ENCODE measurements at regions not wholly inside any gene's neighbourhood (a gene's known extent, or its start where the extent isn't known, plus 50 kb on each side); places are given as distances from the start of the nearest gene placed in this dataset.

- H3K27me3 Mint-ChIP-seq (ENCODE audit: low read depth) = no peaks in the 10 kb centered on the region
- H3K9me3 Mint-ChIP-seq = no peaks in the 10 kb centered on the region
- H3K27ac Mint-ChIP-seq = no peak overlapping the region
- DNase-seq (ENCODE audit: low spot score) = no peak
- H3K4me1 Mint-ChIP-seq (ENCODE audit: low read depth) = no peaks in the 10 kb centered on the region
- H3K36me3 Mint-ChIP-seq (ENCODE audit: low read depth) = no peaks in the 10 kb centered on the region
- H3K4me3 Mint-ChIP-seq = no peak overlapping the region
These were observed 290.7 kb upstream of the FAM241A start for GRCh38 chr4:111854494-111855087.

GRCh38 chr4:111855308-111855707 lies 289.9 kb upstream of the FAM241A start:
- Mint-ChIP-seq H3K36me3 (ENCODE audit: low read depth) (no peaks in the 10 kb centered on the region), H3K4me3 (no peak overlapping the region), H3K27ac (no peak overlapping the region)

GRCh38 chr4:111864066-111864465 lies 281.2 kb upstream of the FAM241A start:
- H3K4me1 Mint-ChIP-seq (ENCODE audit: low read depth) = no peaks in the 10 kb centered on the region

More at GRCh38 chr4:111855308-111855707, 289.9 kb upstream of the FAM241A start:
- DNase-seq (ENCODE audit: low spot score) = no peak
- no peaks in the 10 kb centered on the region for H3K9me3 Mint-ChIP-seq
- H3K4me1 Mint-ChIP-seq (ENCODE audit: low read depth) = no peaks in the 10 kb centered on the region
- H3K27me3 Mint-ChIP-seq (ENCODE audit: low read depth) = no peaks in the 10 kb centered on the region

GRCh38 chr4:111869339-111869738 lies 275.9 kb upstream of the FAM241A start:
- no peak for DNase-seq (ENCODE audit: low spot score)
- Mint-ChIP-seq H3K4me1 (ENCODE audit: low read depth) (no peaks in the 10 kb centered on the region), H3K9me3 (no peaks in the 10 kb centered on the region), H3K36me3 (ENCODE audit: low read depth) (no peaks in the 10 kb centered on the region), H3K4me3 (no peak overlapping the region), H3K27me3 (ENCODE audit: low read depth) (no peaks in the 10 kb centered on the region), H3K27ac (no peak overlapping the region)

More at GRCh38 chr4:111864066-111864465, 281.2 kb upstream of the FAM241A start:
- no peak overlapping the region for H3K27ac Mint-ChIP-seq
- H3K4me3 Mint-ChIP-seq = no peak overlapping the region
- H3K27me3 Mint-ChIP-seq (ENCODE audit: low read depth) = no peaks in the 10 kb centered on the region
- H3K36me3 Mint-ChIP-seq (ENCODE audit: low read depth) = no peaks in the 10 kb centered on the region
- no peak for DNase-seq (ENCODE audit: low spot score)
- H3K9me3 Mint-ChIP-seq = no peaks in the 10 kb centered on the region

GRCh38 chr4:111871802-111872201 lies 273.5 kb upstream of the FAM241A start:
- Mint-ChIP-seq H3K27ac (no peak overlapping the region), H3K9me3 (no peaks in the 10 kb centered on the region), H3K27me3 (ENCODE audit: low read depth) (no peaks in the 10 kb centered on the region), H3K4me3 (no peak overlapping the region), H3K4me1 (ENCODE audit: low read depth) (no peaks in the 10 kb centered on the region), H3K36me3 (ENCODE audit: low read depth) (no peaks in the 10 kb centered on the region)
- no peak for DNase-seq (ENCODE audit: low spot score)

GRCh38 chr4:111873801-111874200 lies 271.5 kb upstream of the FAM241A start:
- no peak for DNase-seq (ENCODE audit: low spot score)
- H3K4me3 Mint-ChIP-seq = no peak overlapping the region
- no peaks in the 10 kb centered on the region for H3K27me3 Mint-ChIP-seq (ENCODE audit: low read depth)
- no peak overlapping the region for H3K27ac Mint-ChIP-seq
- H3K36me3 Mint-ChIP-seq (ENCODE audit: low read depth) = no peaks in the 10 kb centered on the region
- H3K4me1 Mint-ChIP-seq (ENCODE audit: low read depth) = no peaks in the 10 kb centered on the region
- no peaks in the 10 kb centered on the region for H3K9me3 Mint-ChIP-seq

- no peaks in the 10 kb centered on the region for H3K4me1 Mint-ChIP-seq (ENCODE audit: low read depth)
These were observed 265.7 kb upstream of the FAM241A start for GRCh38 chr4:111879539-111879938.

GRCh38 chr4:111880116-111880515 lies 265.1 kb upstream of the FAM241A start:
- H3K4me1 Mint-ChIP-seq (ENCODE audit: low read depth) = no peaks in the 10 kb centered on the region
- DNase-seq (ENCODE audit: low spot score) = no peak
- H3K27ac Mint-ChIP-seq = no peak overlapping the region
- H3K9me3 Mint-ChIP-seq = no peaks in the 10 kb centered on the region
- H3K36me3 Mint-ChIP-seq (ENCODE audit: low read depth) = no peaks in the 10 kb centered on the region
- no peak overlapping the region for H3K4me3 Mint-ChIP-seq
- no peaks in the 10 kb centered on the region for H3K27me3 Mint-ChIP-seq (ENCODE audit: low read depth)

More at GRCh38 chr4:111879539-111879938, 265.7 kb upstream of the FAM241A start:
- Mint-ChIP-seq H3K9me3 (no peaks in the 10 kb centered on the region), H3K27me3 (ENCODE audit: low read depth) (no peaks in the 10 kb centered on the region), H3K27ac (no peak overlapping the region), H3K4me3 (no peak overlapping the region), H3K36me3 (ENCODE audit: low read depth) (no peaks in the 10 kb centered on the region)
- no peak for DNase-seq (ENCODE audit: low spot score)

- H3K4me3 Mint-ChIP-seq = no peak overlapping the region
- no peaks in the 10 kb centered on the region for H3K36me3 Mint-ChIP-seq (ENCODE audit: low read depth)
- no peaks in the 10 kb centered on the region for H3K9me3 Mint-ChIP-seq
- DNase-seq (ENCODE audit: low spot score) = no peak
- no peaks in the 10 kb centered on the region for H3K4me1 Mint-ChIP-seq (ENCODE audit: low read depth)
- no peaks in the 10 kb centered on the region for H3K27me3 Mint-ChIP-seq (ENCODE audit: low read depth)
- H3K27ac Mint-ChIP-seq = no peak overlapping the region
These were observed 261.7 kb upstream of the FAM241A start for GRCh38 chr4:111883557-111883999.

GRCh38 chr4:111890412-111890811 lies 254.8 kb upstream of the FAM241A start:
- Mint-ChIP-seq H3K4me1 (ENCODE audit: low read depth) (no peaks in the 10 kb centered on the region), H3K27ac (no peak overlapping the region), H3K9me3 (no peaks in the 10 kb centered on the region)

GRCh38 chr4:111905511-111905910 lies 239.7 kb upstream of the FAM241A start:
- Mint-ChIP-seq H3K36me3 (ENCODE audit: low read depth) (no peaks in the 10 kb centered on the region), H3K27ac (no peak overlapping the region), H3K27me3 (ENCODE audit: low read depth) (no peaks in the 10 kb centered on the region), H3K4me3 (no peak overlapping the region), H3K9me3 (no peaks in the 10 kb centered on the region), H3K4me1 (ENCODE audit: low read depth) (no peaks in the 10 kb centered on the region)
- no peak for DNase-seq (ENCODE audit: low spot score)

More at GRCh38 chr4:111890412-111890811, 254.8 kb upstream of the FAM241A start:
- no peak overlapping the region for H3K4me3 Mint-ChIP-seq
- DNase-seq (ENCODE audit: low spot score) = no peak
- H3K27me3 Mint-ChIP-seq (ENCODE audit: low read depth) = no peaks in the 10 kb centered on the region
- no peaks in the 10 kb centered on the region for H3K36me3 Mint-ChIP-seq (ENCODE audit: low read depth)

- DNase-seq (ENCODE audit: low spot score) = no peak
- Mint-ChIP-seq H3K36me3 (ENCODE audit: low read depth) (no peaks in the 10 kb centered on the region), H3K27me3 (ENCODE audit: low read depth) (no peaks in the 10 kb centered on the region), H3K27ac (no peak overlapping the region), H3K4me1 (ENCODE audit: low read depth) (peaks cover 2% of the 10 kb centered on the region), H3K4me3 (no peak overlapping the region), H3K9me3 (no peaks in the 10 kb centered on the region)
These were observed 225.6 kb upstream of the FAM241A start for GRCh38 chr4:111919639-111920038.

GRCh38 chr4:111921714-111922113 lies 223.5 kb upstream of the FAM241A start:
- H3K36me3 Mint-ChIP-seq (ENCODE audit: low read depth) = no peaks in the 10 kb centered on the region
- H3K4me3 Mint-ChIP-seq = no peak overlapping the region

GRCh38 chr4:111923786-111924185 lies 221.5 kb upstream of the FAM241A start:
- H3K27ac Mint-ChIP-seq = no peak overlapping the region
- no peak overlapping the region for H3K4me3 Mint-ChIP-seq
- H3K36me3 Mint-ChIP-seq (ENCODE audit: low read depth) = no peaks in the 10 kb centered on the region
- DNase-seq (ENCODE audit: low spot score) = no peak
- peaks cover 5% of the 10 kb centered on the region for H3K27me3 Mint-ChIP-seq (ENCODE audit: low read depth)
- no peaks in the 10 kb centered on the region for H3K4me1 Mint-ChIP-seq (ENCODE audit: low read depth)
- no peaks in the 10 kb centered on the region for H3K9me3 Mint-ChIP-seq

More at GRCh38 chr4:111921714-111922113, 223.5 kb upstream of the FAM241A start:
- DNase-seq (ENCODE audit: low spot score) = no peak
- Mint-ChIP-seq H3K27ac (no peak overlapping the region), H3K27me3 (ENCODE audit: low read depth) (no peaks in the 10 kb centered on the region), H3K9me3 (no peaks in the 10 kb centered on the region), H3K4me1 (ENCODE audit: low read depth) (peaks cover 2% of the 10 kb centered on the region)

GRCh38 chr4:111924696-111925095 lies 220.6 kb upstream of the FAM241A start:
- H3K4me1 Mint-ChIP-seq (ENCODE audit: low read depth) = no peaks in the 10 kb centered on the region
- no peaks in the 10 kb centered on the region for H3K36me3 Mint-ChIP-seq (ENCODE audit: low read depth)
- H3K4me3 Mint-ChIP-seq = no peak overlapping the region
- DNase-seq (ENCODE audit: low spot score) = no peak
- H3K9me3 Mint-ChIP-seq = no peaks in the 10 kb centered on the region
- H3K27ac Mint-ChIP-seq = no peak overlapping the region
- peaks cover 6% of the 10 kb centered on the region for H3K27me3 Mint-ChIP-seq (ENCODE audit: low read depth)

All from T-helper 2 cell treated with Interferon-gamma antibody and Interleukin-4, amounts not matched to agents 5 μg/mL and 100 μg/mL, for 36 hours (primary cell).